Urinary bladder (tissue), 3 donors: ENCODE measurements at regions not wholly inside any gene's neighbourhood (a gene's known extent, or its start where the extent isn't known, plus 50 kb on each side); places are given as distances from the start of the nearest gene placed in this dataset.
"Not testable (repeated sequence)": the region's sequence is repeated elsewhere in the genome, so short reads cannot be mapped to it uniquely, and the experiment has no call there.

Experiments used
- DNase-seq: peaks from one replicate; pipeline ENCODE4 v3.0.0-alpha.2; 2015; ENCODE audit errors: extremely low spot score
- H3K27ac ChIP-seq: one replicate; pipeline ENCODE4 v1.5.1; 2013; ENCODE audit warnings: low read depth, mild to moderate bottlenecking, moderate library complexity
- H3K36me3 ChIP-seq: one replicate; pipeline ENCODE4 v1.6.1; 2013; ENCODE audit warnings: mild to moderate bottlenecking, moderate library complexity; ENCODE audit not compliant: insufficient read depth
- H3K4me1 ChIP-seq: one replicate; pipeline ENCODE4 v1.6.1; 2013; ENCODE audit warnings: mild to moderate bottlenecking, moderate library complexity; ENCODE audit not compliant: insufficient read depth
- H3K4me3 ChIP-seq: one replicate; pipeline ENCODE4 v1.5.1; 2013; ENCODE audit warnings: low read depth, low read length
- WGBS: extraction: QIAGEN DNeasy Blood & Tissue Kit; methylation state at CpG from one replicate; pipeline ENCODE4 v1.1.7; 2013; 5-methylcytosine and 5-hydroxymethylcytosine counted together
- donor health status: healthy with polysubstance abuse.
- donor health status: healthy.

DNA sequence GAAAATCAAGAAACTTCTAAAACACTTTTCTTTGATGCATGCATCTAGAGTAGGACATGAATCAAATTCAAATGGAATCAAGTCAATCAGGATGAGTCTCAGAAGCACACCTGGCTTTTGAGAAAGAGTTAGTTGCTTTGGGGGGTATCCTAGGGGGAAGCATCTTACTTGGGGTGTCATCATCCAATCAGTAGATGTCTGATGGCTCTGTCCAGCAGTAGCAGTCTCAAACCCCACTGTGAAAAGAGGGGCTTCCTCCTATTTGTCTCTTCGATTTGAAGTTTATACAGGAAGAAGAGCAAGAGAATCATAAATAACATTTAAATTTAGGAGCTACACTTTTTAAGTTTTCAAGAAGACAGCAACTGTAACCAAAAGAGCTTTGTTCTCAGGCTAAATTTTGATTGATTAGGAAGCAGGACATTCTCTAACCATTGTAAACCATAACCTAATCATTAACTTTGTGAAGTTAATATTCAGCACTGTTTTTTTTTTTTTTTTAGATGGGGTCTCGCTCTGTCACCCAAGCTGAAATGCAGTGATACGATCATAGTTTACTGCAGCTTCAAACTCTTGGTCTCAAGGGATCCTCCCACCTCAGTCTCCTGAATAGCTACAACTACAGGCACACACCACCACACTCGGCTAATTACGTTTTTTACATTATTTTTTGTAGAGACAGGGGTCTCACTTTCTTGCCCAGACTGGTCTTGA is 614.7 kb downstream of the CSNK1G3 start:
- DNase-seq: no peak
- no peak overlapping the region for H3K27ac ChIP-seq
- H3K4me3 ChIP-seq: no peak overlapping the region
- H3K36me3 ChIP-seq: no peaks in the 10 kb centered on the region
- H3K4me1 ChIP-seq: no peaks in the 10 kb centered on the region
- whole genome bisulfite sequencing: 96% methylated on average over 5 of the region's 5 CpGs

DNA sequence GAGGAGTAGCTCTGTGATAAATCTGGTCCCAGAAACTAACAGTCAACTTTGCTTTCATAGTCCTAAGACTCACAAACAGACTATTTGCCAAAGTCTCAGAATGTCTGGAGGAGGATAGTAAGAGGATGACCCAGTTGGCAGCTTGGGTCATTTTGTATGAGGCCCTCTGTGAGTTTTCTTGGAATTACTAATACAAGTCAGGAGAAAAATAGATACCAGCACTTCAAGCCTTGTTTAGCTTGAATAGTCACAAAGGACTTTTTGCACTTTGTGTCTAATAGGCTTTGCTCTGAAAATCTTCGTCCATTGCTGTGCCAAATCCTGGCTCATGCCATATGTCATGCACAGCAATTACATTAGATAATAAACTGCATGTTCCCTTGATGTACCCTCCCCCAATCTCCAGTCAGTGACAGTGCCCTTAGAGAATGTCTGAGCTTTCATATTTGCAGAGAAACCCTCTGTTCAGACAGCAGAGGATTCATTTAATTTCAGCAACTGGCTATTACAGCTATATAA is 612.8 kb downstream of the CSNK1G3 start:
- no peaks in the 10 kb centered on the region for H3K36me3 ChIP-seq
- no peak for DNase-seq
- H3K4me3 ChIP-seq: no peak overlapping the region
- H3K27ac ChIP-seq: no peak overlapping the region
- WGBS: 24% methylated on average over 1 of the region's 1 CpG
- H3K4me1 ChIP-seq: no peaks in the 10 kb centered on the region

DNA sequence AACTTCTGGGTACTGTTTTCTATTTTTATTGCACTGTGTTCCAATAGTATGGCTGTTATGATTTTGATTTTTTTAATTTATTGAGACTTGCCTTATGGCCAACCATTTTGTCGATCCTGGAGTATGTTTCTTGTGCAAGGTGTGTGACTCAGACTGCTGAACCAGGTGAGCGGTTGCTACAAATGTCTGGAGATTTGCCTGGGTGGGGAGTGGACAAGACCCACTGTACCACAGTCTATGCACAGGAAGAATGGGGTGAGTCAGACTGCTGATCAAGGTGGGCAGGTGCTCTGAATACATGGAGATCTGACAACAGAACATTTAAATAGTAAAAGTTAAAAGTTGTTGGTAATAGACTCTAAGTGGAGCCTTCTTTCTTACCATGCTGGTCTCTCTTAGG is 609.2 kb downstream of the CSNK1G3 start:
- no peaks in the 10 kb centered on the region for H3K4me1 ChIP-seq
- no peak for DNase-seq
- H3K36me3 ChIP-seq: no peaks in the 10 kb centered on the region
- no peak overlapping the region for H3K4me3 ChIP-seq
- H3K27ac ChIP-seq: no peak overlapping the region
- 95% methylated on average over 2 of the region's 2 CpGs for WGBS

- no peak for DNase-seq
- no peak overlapping the region for H3K27ac ChIP-seq
- no peak overlapping the region for H3K4me3 ChIP-seq
- no peaks in the 10 kb centered on the region for H3K36me3 ChIP-seq
- no peaks in the 10 kb centered on the region for H3K4me1 ChIP-seq
These were observed 602.9 kb downstream of the CSNK1G3 start for GRCh38 chr5:124114911-124115310.

GRCh38 chr5:124111886-124112285 is 599.9 kb downstream of the CSNK1G3 start:
- no peak for DNase-seq
- no peaks in the 10 kb centered on the region for H3K36me3 ChIP-seq
- H3K4me3 ChIP-seq: no peak overlapping the region
- H3K4me1 ChIP-seq: no peaks in the 10 kb centered on the region
- WGBS: 90% methylated on average over 2 of the region's 2 CpGs
- no peak overlapping the region for H3K27ac ChIP-seq

- Histone ChIP-seq H3K36me3 (no peaks in the 10 kb centered on the region), H3K4me1 (no peaks in the 10 kb centered on the region), H3K4me3 (no peak overlapping the region), H3K27ac (no peak overlapping the region)
- no peak for DNase-seq
- WGBS: 100% methylated on average over 1 of the region's 1 CpG
These were observed 599.0 kb downstream of the CSNK1G3 start for GRCh38 chr5:124110942-124111341.

GRCh38 chr5:124105326-124105725 is 593.3 kb downstream of the CSNK1G3 start:
- Histone ChIP-seq H3K27ac (no peak overlapping the region), H3K4me3 (no peak overlapping the region), H3K36me3 (no peaks in the 10 kb centered on the region), H3K4me1 (no peaks in the 10 kb centered on the region)
- DNase-seq: no peak
- WGBS: 82% methylated on average over 2 of the region's 2 CpGs

GRCh38 chr5:124104821-124105220 is 592.8 kb downstream of the CSNK1G3 start:
- H3K4me3 ChIP-seq: no peak overlapping the region
- WGBS: 74% methylated on average over 1 of the region's 1 CpG
- no peaks in the 10 kb centered on the region for H3K36me3 ChIP-seq
- H3K27ac ChIP-seq: no peak overlapping the region
- DNase-seq: no peak
- no peaks in the 10 kb centered on the region for H3K4me1 ChIP-seq

DNA sequence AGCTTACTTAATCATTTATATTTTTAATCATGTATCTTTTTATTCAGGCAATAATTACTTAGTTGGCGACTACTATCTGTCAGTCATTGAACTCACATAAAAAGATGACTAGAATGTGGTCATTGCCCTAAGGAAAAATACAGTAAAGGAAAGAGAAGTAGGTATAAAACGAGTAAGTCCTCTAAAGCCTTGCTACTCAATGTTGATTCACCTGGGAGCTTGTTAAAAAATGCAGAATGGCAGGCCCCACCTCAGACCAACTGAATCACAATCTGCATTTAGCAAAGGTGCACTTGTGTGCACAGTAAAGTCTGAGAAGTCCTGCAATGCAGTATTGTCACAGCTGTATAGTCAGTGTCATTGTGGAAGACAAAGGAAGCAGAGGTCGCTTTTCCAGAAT is 592.4 kb downstream of the CSNK1G3 start:
- 94% methylated on average over 3 of the region's 3 CpGs for WGBS
- no peak for DNase-seq
- H3K4me1 ChIP-seq: no peaks in the 10 kb centered on the region
- H3K36me3 ChIP-seq: no peaks in the 10 kb centered on the region
- no peak overlapping the region for H3K27ac ChIP-seq
- H3K4me3 ChIP-seq: no peak overlapping the region

- 48% methylated on average over 1 of the region's 1 CpG for whole genome bisulfite sequencing
These were observed 591.7 kb downstream of the CSNK1G3 start for GRCh38 chr5:124103671-124104070.

GRCh38 chr5:124103056-124103455 is 591.1 kb downstream of the CSNK1G3 start:
- H3K27ac ChIP-seq, H3K4me3 ChIP-seq, H3K36me3 ChIP-seq, H3K4me1 ChIP-seq, DNase-seq: not testable (repeated sequence)
- 88% methylated on average over 5 of the region's 5 CpGs for WGBS

More at GRCh38 chr5:124103671-124104070, 591.7 kb downstream of the CSNK1G3 start:
- Histone ChIP-seq H3K36me3 (no peaks in the 10 kb centered on the region), H3K4me1 (no peaks in the 10 kb centered on the region), H3K4me3 (no peak overlapping the region), H3K27ac (no peak overlapping the region)
- no peak for DNase-seq

DNA sequence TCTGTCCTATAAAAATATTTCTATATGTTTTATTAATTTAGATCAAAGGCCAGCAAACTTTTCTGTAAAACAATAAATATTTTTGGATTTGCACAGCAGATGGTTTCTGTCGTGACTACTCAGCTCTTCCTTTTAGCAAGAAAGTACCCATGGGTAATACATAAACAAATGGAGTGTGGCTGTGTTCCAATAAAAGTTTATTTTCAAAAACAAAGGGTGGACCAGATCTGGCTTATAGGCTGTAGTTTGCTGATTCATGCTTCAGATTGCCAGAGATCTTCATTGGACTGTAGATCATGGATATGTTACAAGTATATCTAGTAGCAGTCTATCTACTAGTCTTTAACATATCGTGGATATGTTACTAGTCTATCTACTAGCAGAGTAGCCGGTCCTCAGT is 590.5 kb downstream of the CSNK1G3 start:
- H3K27ac ChIP-seq: no peak overlapping the region
- H3K4me1 ChIP-seq: no peaks in the 10 kb centered on the region
- WGBS: 57% methylated on average over 3 of the region's 3 CpGs
- no peak for DNase-seq
- H3K4me3 ChIP-seq: no peak overlapping the region
- no peaks in the 10 kb centered on the region for H3K36me3 ChIP-seq

DNA sequence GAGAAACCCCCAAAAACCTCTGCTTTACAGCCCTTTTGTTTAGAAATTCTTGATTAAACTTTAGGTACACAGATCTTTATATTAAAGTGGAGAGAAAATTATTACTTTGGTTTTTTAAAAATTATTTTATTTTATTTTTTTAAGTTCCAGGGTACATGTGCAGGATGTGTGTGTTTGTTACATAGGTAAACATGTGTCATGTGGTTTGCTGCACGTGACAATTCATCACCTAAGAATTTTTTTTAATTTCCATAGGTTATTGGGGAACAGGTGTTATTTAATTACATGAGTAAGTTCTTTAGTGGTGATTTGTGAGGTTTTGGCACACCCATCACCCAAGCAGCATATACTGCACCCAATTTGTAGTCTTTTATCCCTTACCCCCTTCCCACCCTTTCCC is 581.7 kb downstream of the CSNK1G3 start:
- 83% methylated on average over 1 of the region's 1 CpG for WGBS
- H3K4me1 ChIP-seq: no peaks in the 10 kb centered on the region
- no peak overlapping the region for H3K27ac ChIP-seq
- no peak overlapping the region for H3K4me3 ChIP-seq
- no peak for DNase-seq
- no peaks in the 10 kb centered on the region for H3K36me3 ChIP-seq

- Histone ChIP-seq H3K4me3 (no peak overlapping the region), H3K36me3 (no peaks in the 10 kb centered on the region), H3K27ac (no peak overlapping the region), H3K4me1 (no peaks in the 10 kb centered on the region)
- no peak for DNase-seq
- 72% methylated on average over 3 of the region's 3 CpGs for WGBS
These were observed 578.1 kb downstream of the CSNK1G3 start for GRCh38 chr5:124090115-124090514.

DNA sequence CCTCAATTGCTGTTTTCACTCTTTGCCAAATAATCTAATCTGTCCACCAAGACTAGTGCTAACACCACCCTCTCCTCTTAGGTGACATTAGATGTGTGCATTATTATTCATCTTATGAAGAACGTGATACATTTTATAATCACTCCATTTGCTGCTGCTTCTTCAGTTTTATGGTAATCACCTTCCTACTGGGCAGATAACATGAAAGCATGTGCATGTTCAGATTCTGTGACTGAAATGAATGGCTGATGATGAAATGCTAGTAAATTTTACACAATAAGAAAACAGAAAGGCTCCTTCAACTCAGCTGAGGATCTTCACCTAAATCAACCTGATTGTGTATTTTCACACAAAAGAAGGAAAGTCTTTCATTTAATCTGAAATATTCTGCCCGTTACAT is 577.6 kb downstream of the CSNK1G3 start:
- Histone ChIP-seq H3K36me3 (no peaks in the 10 kb centered on the region), H3K27ac (no peak overlapping the region), H3K4me3 (no peak overlapping the region), H3K4me1 (no peaks in the 10 kb centered on the region)
- 85% methylated on average over 2 of the region's 2 CpGs for WGBS
- no peak for DNase-seq
